AG04449 (cell line): ENCODE measurements at regions not wholly inside any gene's neighbourhood (a gene's known extent, or its start where the extent isn't known, plus 50 kb on each side); places are given as distances from the start of the nearest gene placed in this dataset.

ENCODE experiments used
- CTCF ChIA-PET: fragments of 350-600 bp; formaldehyde crosslinking; extraction: SDS; loops from one replicate; lab custom pipeline; 2021; ENCODE audit warnings: antibody characterized with exemption; lab: Yijun Ruan, JAX
- POLR2A ChIA-PET: fragments of 400-600, 350-600 bp; formaldehyde crosslinking; extraction: SDS; loops from one replicate; lab custom pipeline; 2020; ENCODE audit warnings: antibody characterized with exemption, inconsistent platforms; lab: Yijun Ruan, JAX
- DNase-seq: peaks from one replicate; pipeline ENCODE4 v3.0.0-alpha.2; 2010; ENCODE audit warnings: low read depth, low spot score
- H3K4me3 ChIP-seq: 2 replicates; pipeline ENCODE4 v1.5.1; 2011; ENCODE audit warnings: low read depth, mild to moderate bottlenecking, control low read depth, low read length
- CTCF ChIP-seq: IDR thresholded peaks from one replicate; pipeline ENCODE4 v1.5.1; 2011; ENCODE audit warnings: mild to moderate bottlenecking, moderate library complexity, low read length, control low read depth, inconsistent platforms; ENCODE audit not compliant: insufficient read depth; ENCODE audit errors: missing control alignments

GRCh38 chr9:17062497-17062896 lies 72.3 kb upstream of the CNTLN start:
- no peak for TF ChIP-seq CTCF
- DNase-seq, result no peak
- no peak overlapping the region for H3K4me3 ChIP-seq
- CTCF ChIA-PET, result interaction anchor here (0.9 to 4.4 kb wide), 23 partner anchors 9 to 1190 kb away, joined by 3 to 50 read pairs (median 5); no protein-coding TSS in a partner anchor
- POLR2A ChIA-PET, result no interaction called here

- no peak for DNase-seq
- no peak for TF ChIP-seq CTCF
- ChIA-PET CTCF (interaction anchor here (0.7 to 1.3 kb wide), 3 partner anchors 8 to 402 kb away, joined by 3 read pairs; no protein-coding TSS in a partner anchor), POLR2A (no interaction called here)
- H3K4me3 ChIP-seq, result no peak overlapping the region
These were observed 74.4 kb upstream of the CNTLN start for GRCh38 chr9:17060450-17060849.

GRCh38 chr9:17059465-17059864 lies 75.4 kb upstream of the CNTLN start:
- CTCF ChIA-PET, result no interaction called here
- POLR2A ChIA-PET, result no interaction called here
- no peak overlapping the region for H3K4me3 ChIP-seq

GRCh38 chr9:17057729-17058128 lies 77.1 kb upstream of the CNTLN start:
- no peak for TF ChIP-seq CTCF
- CTCF ChIA-PET, result interaction anchor here (0.6 to 1.0 kb wide), 2 partner anchors 12 to 41 kb away, joined by 3 to 4 read pairs; no protein-coding TSS in a partner anchor
- no peak overlapping the region for H3K4me3 ChIP-seq
- POLR2A ChIA-PET, result no interaction called here
- DNase-seq, result no peak

More at GRCh38 chr9:17059465-17059864, 75.4 kb upstream of the CNTLN start:
- no peak for TF ChIP-seq CTCF
- DNase-seq, result no peak

GRCh38 chr9:17052626-17053025 lies 82.2 kb upstream of the CNTLN start:
- ChIA-PET CTCF (interaction anchor here (1.3 to 2.5 kb wide), 3 partner anchors 8 to 10 kb away, joined by 3 to 24 read pairs (median 4); no protein-coding TSS in a partner anchor), POLR2A (no interaction called here)
- H3K4me3 ChIP-seq, result no peak overlapping the region
- TF ChIP-seq CTCF, result no peak
- DNase-seq, result no peak

- POLR2A ChIA-PET, result no interaction called here
- no peak for DNase-seq
- no peak for TF ChIP-seq CTCF
- CTCF ChIA-PET, result interaction anchor here (1.0 to 1.2 kb wide), 2 partner anchors 12 to 18 kb away, joined by 4 read pairs; no protein-coding TSS in a partner anchor
- H3K4me3 ChIP-seq, result no peak overlapping the region
These were observed 89.4 kb upstream of the CNTLN start for GRCh38 chr9:17045381-17045940.
